ENCODE measurements at regions not wholly inside any gene's neighbourhood (a gene's known extent, or its start where the extent isn't known, plus 50 kb on each side); places are given as distances from the start of the nearest gene placed in this dataset.

- TF ChIP-seq CTCF (IDR thresholded peaks at IDR 0.05; ENCODE audit: insufficient read depth in 1 of 2, low read depth in 1 of 2, low read length in 1 of 2, severe bottlenecking in 1 of 2, unreplicated experiment in 1 of 2): no peak
- BruUV-seq (replicated peaks): no TSS peak
- intact Hi-C loops (cut with micrococcal nuclease; ENCODE audit: unreplicated experiment): no loop called here
- no peak for DNase-seq
- Mint-ChIP-seq H3K4me1 (ENCODE audit: low read depth, unreplicated experiment) (peaks cover 5% of the 10 kb centered on the region), H3K27me3 (ENCODE audit: insufficient read depth, unreplicated experiment) (no peaks in the 10 kb centered on the region), H3K36me3 (ENCODE audit: insufficient read depth, unreplicated experiment) (no peaks in the 10 kb centered on the region), H3K9me3 (ENCODE audit: unreplicated experiment) (no peaks in the 10 kb centered on the region), H3K4me3 (ENCODE audit: unreplicated experiment) (no peak overlapping the region), H3K27ac (ENCODE audit: unreplicated experiment) (no peak overlapping the region)
- no peaks in the 10 kb centered on the region for H3K27me3 ChIP-seq (replicated peaks; ENCODE audit: control insufficient read depth, insufficient read depth, low read length)
- H3K4me1 ChIP-seq: no peaks in the 10 kb centered on the region
- CTCF ChIA-PET: no interaction called here
- no peaks in the 10 kb centered on the region for H3K36me3 ChIP-seq (ENCODE audit: control insufficient read depth, insufficient read depth, low read length)
- 0 out of 2 replicates have a peak, but pooled peaks cover 4% of the 10 kb centered on the region for H3K9me3 ChIP-seq
- POLR2A ChIA-PET: no interaction called here
- no peak overlapping the region for H3K4me3 ChIP-seq (ENCODE audit: low read depth, low read length)
Measured at GRCh38 chr1:244988521-244988920, 124.2 kb upstream of the HNRNPU start.

- Histone ChIP-seq H3K4me1 (0 out of 2 replicates have a peak, but pooled peaks cover 4% of the 10 kb centered on the region), H3K27me3 (replicated peaks; ENCODE audit: control insufficient read depth, insufficient read depth, low read length) (no peaks in the 10 kb centered on the region), H3K9me3 (no peaks in the 10 kb centered on the region), H3K4me3 (ENCODE audit: low read depth, low read length) (no peak overlapping the region), H3K36me3 (ENCODE audit: control insufficient read depth, insufficient read depth, low read length) (no peaks in the 10 kb centered on the region)
- no peak for TF ChIP-seq CTCF (IDR thresholded peaks at IDR 0.05; ENCODE audit: insufficient read depth in 1 of 2, low read depth in 1 of 2, low read length in 1 of 2, severe bottlenecking in 1 of 2, unreplicated experiment in 1 of 2)
- Mint-ChIP-seq H3K27ac (ENCODE audit: unreplicated experiment) (no peak overlapping the region), H3K4me1 (ENCODE audit: low read depth, unreplicated experiment) (peaks cover 7% of the 10 kb centered on the region), H3K36me3 (ENCODE audit: insufficient read depth, unreplicated experiment) (peaks cover 16% of the 10 kb centered on the region), H3K27me3 (ENCODE audit: insufficient read depth, unreplicated experiment) (no peaks in the 10 kb centered on the region), H3K9me3 (ENCODE audit: unreplicated experiment) (no peaks in the 10 kb centered on the region), H3K4me3 (ENCODE audit: unreplicated experiment) (no peak overlapping the region)
- ChIA-PET POLR2A (no interaction called here), CTCF (no interaction called here)
- no TSS peak for BruUV-seq (replicated peaks)
- DNase-seq: no peak
- intact Hi-C loops (cut with micrococcal nuclease; ENCODE audit: unreplicated experiment): no loop called here
Measured at GRCh38 chr1:244980605-244981004, 116.3 kb upstream of the HNRNPU start.

- Mint-ChIP-seq H3K27ac (ENCODE audit: unreplicated experiment) (no peak overlapping the region), H3K4me1 (ENCODE audit: low read depth, unreplicated experiment) (peaks cover 17% of the 10 kb centered on the region), H3K27me3 (ENCODE audit: insufficient read depth, unreplicated experiment) (no peaks in the 10 kb centered on the region), H3K4me3 (ENCODE audit: unreplicated experiment) (no peak overlapping the region), H3K9me3 (ENCODE audit: unreplicated experiment) (no peaks in the 10 kb centered on the region), H3K36me3 (ENCODE audit: insufficient read depth, unreplicated experiment) (peaks cover 25% of the 10 kb centered on the region)
- Histone ChIP-seq H3K36me3 (ENCODE audit: control insufficient read depth, insufficient read depth, low read length) (no peaks in the 10 kb centered on the region), H3K4me3 (ENCODE audit: low read depth, low read length) (no peak overlapping the region), H3K9me3 (no peaks in the 10 kb centered on the region), H3K27me3 (replicated peaks; ENCODE audit: control insufficient read depth, insufficient read depth, low read length) (no peaks in the 10 kb centered on the region), H3K4me1 (peaks cover 8% of the 10 kb centered on the region; the same call in 1 of the 2 replicates)
- DNase-seq: no peak
- no peak for TF ChIP-seq CTCF (IDR thresholded peaks at IDR 0.05; ENCODE audit: insufficient read depth in 1 of 2, low read depth in 1 of 2, low read length in 1 of 2, severe bottlenecking in 1 of 2, unreplicated experiment in 1 of 2)
- intact Hi-C loops (cut with micrococcal nuclease; ENCODE audit: unreplicated experiment): loop anchor here (5.0 kb wide), 1 partner anchor 322 kb away; the partner anchor contains the start of gene DESI2
- CTCF ChIA-PET: no interaction called here
- no TSS peak for BruUV-seq (replicated peaks)
- POLR2A ChIA-PET: no interaction called here
Measured at GRCh38 chr1:244974550-244974949, 110.2 kb upstream of the HNRNPU start.
